Esophagus squamous epithelium (tissue), 5 donors: ENCODE measurements at regions not wholly inside any gene's neighbourhood (a gene's known extent, or its start where the extent isn't known, plus 50 kb on each side); places are given as distances from the start of the nearest gene placed in this dataset.

Experiments
- DNase-seq: peaks from one replicate; lab custom pipeline; 2025; lab: John Stamatoyannopoulos, UW
- H3K27ac ChIP-seq, 4 donors: fragments of 200-600 bp; sonication (generic); one replicate each; pipeline ENCODE4 v1.5.1; 2016 to 2019; ENCODE audit warnings: mild to moderate bottlenecking in 1 of 4
- H3K27me3 ChIP-seq, 4 donors: fragments of 200-600 bp; sonication (generic); 1 replicate in 3 of 4; 2 replicates in 1 of 4; pipeline versions ENCODE4 v1.5.1 to v1.6.0; 2017 to 2021; ENCODE audit warnings: antibody characterized with exemption in 1 of 4
- H3K36me3 ChIP-seq, 3 donors: fragments of 200-600 bp; sonication (generic); one replicate each; pipeline ENCODE4 v1.5.1; 2016 to 2019
- H3K4me1 ChIP-seq, 3 donors: fragments of 200-600 bp; sonication (generic); one replicate each; pipeline ENCODE4 v1.5.1; 2017 to 2019
- H3K4me3 ChIP-seq, 4 donors: fragments of 200-600 bp; sonication (generic); 1 replicate in 3 of 4; 2 replicates in 1 of 4; pipeline ENCODE4 v1.5.1; 2016 to 2019; ENCODE audit warnings: mild to moderate bottlenecking in 2 of 4, moderate library complexity in 1 of 4
- H3K9me3 ChIP-seq, 3 donors: fragments of 200-600 bp; sonication (generic); one replicate each; pipeline ENCODE4 v1.5.1; 2016 to 2019
- POLR2A ChIP-seq, 4 donors: fragments of 450-650 bp; IDR thresholded peaks; one replicate each; pipeline ENCODE4 v1.6.1; 2017; ENCODE audit warnings: antibody characterized with exemption in 4 of 4, mild to moderate bottlenecking in 4 of 4, moderate library complexity in 3 of 4
- WGBS, 2 donors: methylation state at CpG; one replicate each; pipeline ENCODE4 v1.1.5; 2018; 5-methylcytosine and 5-hydroxymethylcytosine counted together
- intact Hi-C: fragments of 100-400 bp; cut with DNase I; formaldehyde crosslinking; loops from one replicate; pipeline ENCODE4 v1.15.0; 2022
- TF ChIP-seq, protein P1 (sequence below), 6 experiments: fragments of 450-650 bp in 4 of 6; fragments of 200-600 bp in 2 of 6; sonication (generic) in 2 of 6; IDR thresholded peaks; one replicate each; pipeline ENCODE4 v1.5.1; 2016 to 2019; ENCODE audit warnings: antibody characterized with exemption in 6 of 6, mild to moderate bottlenecking in 4 of 6, moderate library complexity in 4 of 6
- donor health status: DM: yes; HTN: yes; CAD: no.

DNA sequence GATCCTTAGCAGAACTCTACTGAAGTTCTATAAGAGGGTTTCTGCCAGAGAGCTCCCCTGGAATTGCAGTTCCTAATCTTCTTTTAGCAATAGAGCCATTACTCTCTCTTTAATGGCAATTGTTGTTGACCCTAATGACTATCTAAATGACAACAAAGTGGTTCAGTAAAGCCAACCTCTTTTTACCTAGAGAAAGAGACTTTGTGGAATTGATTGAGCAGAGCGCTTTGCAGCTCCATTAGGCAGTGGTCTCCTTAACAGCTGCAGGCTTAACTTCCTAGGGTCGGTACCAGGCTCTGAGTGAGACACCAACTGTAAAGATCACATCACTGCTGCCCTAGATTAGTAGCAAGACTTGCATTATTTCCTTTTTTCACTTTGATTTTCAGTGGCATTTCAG, 1472.9 kb upstream of the TENM3 start:
- Histone ChIP-seq H3K27me3 (no peaks in the 10 kb centered on the region), H3K27ac (no peak overlapping the region), H3K36me3 (no peaks in the 10 kb centered on the region), H3K4me1 (no peaks in the 10 kb centered on the region), H3K4me3 (no peak overlapping the region), H3K9me3 (no peaks in the 10 kb centered on the region)
- TF ChIP-seq POLR2A (IDR thresholded peaks at IDR 0.05): no peak
- TF ChIP-seq, protein P1, sequence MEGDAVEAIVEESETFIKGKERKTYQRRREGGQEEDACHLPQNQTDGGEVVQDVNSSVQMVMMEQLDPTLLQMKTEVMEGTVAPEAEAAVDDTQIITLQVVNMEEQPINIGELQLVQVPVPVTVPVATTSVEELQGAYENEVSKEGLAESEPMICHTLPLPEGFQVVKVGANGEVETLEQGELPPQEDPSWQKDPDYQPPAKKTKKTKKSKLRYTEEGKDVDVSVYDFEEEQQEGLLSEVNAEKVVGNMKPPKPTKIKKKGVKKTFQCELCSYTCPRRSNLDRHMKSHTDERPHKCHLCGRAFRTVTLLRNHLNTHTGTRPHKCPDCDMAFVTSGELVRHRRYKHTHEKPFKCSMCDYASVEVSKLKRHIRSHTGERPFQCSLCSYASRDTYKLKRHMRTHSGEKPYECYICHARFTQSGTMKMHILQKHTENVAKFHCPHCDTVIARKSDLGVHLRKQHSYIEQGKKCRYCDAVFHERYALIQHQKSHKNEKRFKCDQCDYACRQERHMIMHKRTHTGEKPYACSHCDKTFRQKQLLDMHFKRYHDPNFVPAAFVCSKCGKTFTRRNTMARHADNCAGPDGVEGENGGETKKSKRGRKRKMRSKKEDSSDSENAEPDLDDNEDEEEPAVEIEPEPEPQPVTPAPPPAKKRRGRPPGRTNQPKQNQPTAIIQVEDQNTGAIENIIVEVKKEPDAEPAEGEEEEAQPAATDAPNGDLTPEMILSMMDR (IDR thresholded peaks at IDR 0.05): no peak
- DNase-seq: no peak
- 61 to 83% methylated on average over 2 of the region's 2 CpGs for WGBS, 2 donors
- intact Hi-C loops: no loop called here

DNA sequence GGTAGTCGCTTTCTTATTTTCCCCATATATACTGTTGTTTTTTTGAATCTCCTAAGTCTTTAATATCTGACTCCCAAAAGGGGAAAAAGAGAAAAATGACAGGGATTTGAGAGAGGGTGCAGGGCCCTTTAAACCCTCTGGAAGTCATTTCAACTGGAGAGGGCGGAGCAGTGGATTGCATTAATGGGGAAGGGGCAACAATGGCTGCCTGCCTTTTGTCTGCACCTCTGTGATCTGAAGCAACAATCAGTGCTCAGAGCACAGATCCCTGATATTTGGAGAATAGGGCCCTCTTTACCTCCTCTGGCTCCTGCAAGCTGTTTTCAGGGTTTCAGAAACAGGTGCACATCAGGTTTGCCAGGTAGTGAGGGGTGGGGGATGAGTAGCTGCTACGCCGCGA, 1458.3 kb upstream of the TENM3 start:
- TF ChIP-seq, protein P1 (IDR thresholded peaks at IDR 0.05): no peak
- H3K36me3 ChIP-seq: no peaks in the 10 kb centered on the region
- intact Hi-C loops: no loop called here
- H3K4me1 ChIP-seq: no peaks in the 10 kb centered on the region
- no peak for DNase-seq
- no peak overlapping the region for H3K27ac ChIP-seq
- no peaks in the 10 kb centered on the region for H3K9me3 ChIP-seq
- H3K4me3 ChIP-seq: no peak overlapping the region
- 87 to 98% methylated on average over 3 to 5 of the region's 5 CpGs for WGBS, 2 donors
- no peaks in the 10 kb centered on the region for H3K27me3 ChIP-seq

DNA sequence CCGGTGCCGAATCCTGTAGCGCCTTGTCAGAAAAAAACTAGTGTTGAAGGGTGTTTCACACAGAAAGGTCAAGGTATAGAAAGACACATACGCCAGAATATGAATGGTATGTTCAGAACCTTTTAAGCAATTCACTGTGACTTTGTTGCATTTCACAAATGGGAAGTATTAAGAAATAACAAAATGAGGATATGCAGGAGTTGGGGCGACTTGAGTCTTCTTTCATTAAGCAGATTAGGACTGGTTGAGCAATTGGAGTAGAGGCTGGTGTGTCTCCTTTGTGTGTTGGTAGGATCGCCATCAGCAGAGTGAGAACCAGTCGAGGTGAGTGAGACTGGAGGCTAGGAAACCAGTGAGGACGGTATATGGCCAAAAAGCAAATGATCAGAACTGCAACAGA, 1454.5 kb upstream of the TENM3 start:
- whole genome bisulfite sequencing, 2 donors: 84 to 85% methylated on average over 8 of the region's 8 CpGs
- TF ChIP-seq POLR2A (IDR thresholded peaks at IDR 0.05): no peak
- TF ChIP-seq, protein P1 (IDR thresholded peaks at IDR 0.05): no peak
- no peak overlapping the region for H3K4me3 ChIP-seq
- H3K4me1 ChIP-seq: no peaks in the 10 kb centered on the region
- no peak overlapping the region for H3K27ac ChIP-seq
- no peak for DNase-seq
- no peaks in the 10 kb centered on the region for H3K36me3 ChIP-seq
- H3K27me3 ChIP-seq: no peaks in the 10 kb centered on the region
- no peaks in the 10 kb centered on the region for H3K9me3 ChIP-seq
- intact Hi-C loops: no loop called here

DNA sequence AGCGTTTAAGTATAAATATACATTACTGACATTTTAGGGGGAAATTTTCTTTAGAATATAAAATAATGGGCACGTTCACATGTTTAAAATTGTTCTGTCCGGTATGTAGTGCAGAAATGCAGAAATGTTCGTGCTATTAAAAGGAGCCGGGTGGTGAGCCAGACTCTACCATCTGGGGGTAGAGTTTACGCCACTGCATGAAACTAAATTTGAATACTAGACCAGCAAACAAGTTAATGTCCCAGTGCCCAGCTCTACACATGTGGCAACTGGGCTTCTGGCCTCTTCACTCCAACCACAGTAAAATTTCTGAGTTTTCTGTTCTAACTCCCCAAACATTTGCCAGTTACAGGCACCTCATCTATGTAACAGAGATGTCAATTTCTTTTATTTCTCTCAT, 1453.3 kb upstream of the TENM3 start:
- 83 to 91% methylated on average over 6 of the region's 6 CpGs for WGBS, 2 donors
- no peak for DNase-seq

DNA sequence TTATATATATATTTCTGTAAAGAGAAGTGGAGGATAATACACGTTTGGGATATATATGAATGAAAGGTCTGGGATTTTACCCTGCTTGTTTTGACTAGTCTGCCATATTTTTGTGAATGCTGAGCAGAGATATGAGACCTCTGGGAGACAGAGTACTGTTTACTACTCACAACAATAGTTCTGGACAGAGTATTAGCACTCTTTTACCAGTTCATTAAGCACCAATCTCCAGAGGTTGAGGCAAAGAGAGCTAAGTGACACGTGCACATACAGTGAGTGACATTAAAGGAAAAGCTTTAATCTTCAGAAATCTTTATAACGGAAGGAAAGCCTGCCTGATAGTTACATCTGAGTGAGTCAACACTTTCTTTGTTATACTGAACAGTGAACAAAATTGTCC, 1452.7 kb upstream of the TENM3 start:
- Histone ChIP-seq H3K4me1 (no peaks in the 10 kb centered on the region), H3K9me3 (no peaks in the 10 kb centered on the region), H3K36me3 (no peaks in the 10 kb centered on the region), H3K27ac (no peak overlapping the region), H3K27me3 (no peaks in the 10 kb centered on the region), H3K4me3 (no peak overlapping the region)
- WGBS, 2 donors: 24 to 34% methylated on average over 3 of the region's 3 CpGs
- no peak for DNase-seq
- no peak for TF ChIP-seq POLR2A (IDR thresholded peaks at IDR 0.05)
- TF ChIP-seq, protein P1 (IDR thresholded peaks at IDR 0.05): no peak
- intact Hi-C loops: no loop called here

More for the DNA sequence above, 1453.3 kb upstream of the TENM3 start:
- no peak overlapping the region for H3K27ac ChIP-seq
- H3K4me1 ChIP-seq: no peaks in the 10 kb centered on the region
- H3K36me3 ChIP-seq: no peaks in the 10 kb centered on the region
- TF ChIP-seq, protein P1 (IDR thresholded peaks at IDR 0.05): no peak
- no peak for TF ChIP-seq POLR2A (IDR thresholded peaks at IDR 0.05)
- intact Hi-C loops: no loop called here
- H3K27me3 ChIP-seq: no peaks in the 10 kb centered on the region
- H3K9me3 ChIP-seq: no peaks in the 10 kb centered on the region
- no peak overlapping the region for H3K4me3 ChIP-seq
